GM13977 (cell line): ENCODE measurements at regions not wholly inside any gene's neighbourhood (a gene's known extent, or its start where the extent isn't known, plus 50 kb on each side); places are given as distances from the start of the nearest gene placed in this dataset.

Source experiments
- DNase-seq: peaks from one replicate; pipeline ENCODE4 v3.0.0; 2012; ENCODE audit warnings: low spot score
- in situ Hi-C: fragments of 300-500 bp; cut with MboI; formaldehyde crosslinking; loops from one replicate; pipeline ENCODE4 v1.12.0; 2022; ENCODE audit warnings: low sequenced_read_pairs, low pct_unique_long_range_greater_than_20kb, mixed read lengths, inconsistent platforms; ENCODE audit not compliant: unreplicated experiment
- TF ChIP-seq, protein P1 (sequence below): IDR thresholded peaks from 2 replicates; pipeline ENCODE4 v1.5.1; 2012; ENCODE audit warnings: mild to moderate bottlenecking, control low read depth; ENCODE audit not compliant: insufficient read depth; ENCODE audit errors: extremely low read depth, missing control alignments

DNA sequence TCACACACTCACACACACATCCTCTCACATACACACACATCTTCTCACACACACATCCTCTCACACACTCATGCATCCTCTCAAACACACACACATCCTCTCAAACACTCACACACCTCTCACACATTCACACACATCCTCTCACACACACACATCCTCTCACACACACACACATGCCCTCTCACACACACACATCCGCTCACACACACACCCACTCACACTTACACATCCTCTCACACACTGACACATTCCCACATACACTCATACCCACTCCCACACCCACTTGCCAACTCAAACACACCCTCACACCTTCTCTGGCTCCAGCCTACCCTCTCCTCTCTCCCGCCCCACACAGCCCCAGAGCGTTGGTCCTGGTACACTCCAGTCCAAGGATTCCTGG is 127.9 kb upstream of the SLC30A5 start:
- DNase-seq, result no peak
- TF ChIP-seq, protein P1, sequence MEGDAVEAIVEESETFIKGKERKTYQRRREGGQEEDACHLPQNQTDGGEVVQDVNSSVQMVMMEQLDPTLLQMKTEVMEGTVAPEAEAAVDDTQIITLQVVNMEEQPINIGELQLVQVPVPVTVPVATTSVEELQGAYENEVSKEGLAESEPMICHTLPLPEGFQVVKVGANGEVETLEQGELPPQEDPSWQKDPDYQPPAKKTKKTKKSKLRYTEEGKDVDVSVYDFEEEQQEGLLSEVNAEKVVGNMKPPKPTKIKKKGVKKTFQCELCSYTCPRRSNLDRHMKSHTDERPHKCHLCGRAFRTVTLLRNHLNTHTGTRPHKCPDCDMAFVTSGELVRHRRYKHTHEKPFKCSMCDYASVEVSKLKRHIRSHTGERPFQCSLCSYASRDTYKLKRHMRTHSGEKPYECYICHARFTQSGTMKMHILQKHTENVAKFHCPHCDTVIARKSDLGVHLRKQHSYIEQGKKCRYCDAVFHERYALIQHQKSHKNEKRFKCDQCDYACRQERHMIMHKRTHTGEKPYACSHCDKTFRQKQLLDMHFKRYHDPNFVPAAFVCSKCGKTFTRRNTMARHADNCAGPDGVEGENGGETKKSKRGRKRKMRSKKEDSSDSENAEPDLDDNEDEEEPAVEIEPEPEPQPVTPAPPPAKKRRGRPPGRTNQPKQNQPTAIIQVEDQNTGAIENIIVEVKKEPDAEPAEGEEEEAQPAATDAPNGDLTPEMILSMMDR, result no peak
- in situ Hi-C loops, result no loop called here

DNA sequence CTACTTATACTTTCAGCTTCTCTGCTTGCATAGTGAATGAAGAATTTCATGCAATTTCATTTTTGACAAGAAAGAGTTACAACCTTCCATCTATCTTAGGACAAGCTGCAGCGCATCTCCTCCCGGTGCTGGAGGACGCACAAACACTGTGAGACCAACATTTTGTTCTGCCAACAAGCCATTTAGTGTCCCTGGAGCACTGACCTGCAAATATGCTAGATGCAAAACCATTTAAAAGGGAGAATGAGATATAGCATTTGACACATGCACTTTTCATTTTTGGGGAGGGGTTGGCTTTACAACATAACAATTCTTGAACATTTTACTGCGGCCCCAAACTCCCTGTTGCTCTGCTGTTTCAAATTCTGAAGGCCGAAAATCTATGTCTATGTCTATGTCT is 127.2 kb upstream of the SLC30A5 start:
- TF ChIP-seq, protein P1, result no peak
- in situ Hi-C loops, result no loop called here
- DNase-seq, result no peak

DNA sequence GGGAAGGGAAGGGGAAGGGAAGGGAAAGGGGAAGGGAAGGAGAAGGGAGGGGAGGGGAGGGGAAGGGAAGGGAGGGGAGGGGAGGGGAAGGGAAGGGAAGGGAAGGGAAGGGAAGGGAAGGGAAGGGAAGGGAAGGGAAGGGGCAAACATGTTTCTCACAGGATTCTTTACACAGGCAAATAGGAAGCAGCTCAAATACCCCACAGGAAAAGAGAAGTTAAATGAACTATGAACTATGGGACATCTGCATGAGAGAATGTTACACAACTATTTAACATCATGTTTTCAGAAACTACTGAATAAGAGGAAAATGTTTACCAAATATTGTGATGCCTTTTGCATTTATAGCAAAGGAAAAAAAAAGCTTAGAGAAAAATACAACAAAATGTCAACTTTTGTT is 125.4 kb upstream of the SLC30A5 start:
- in situ Hi-C loops, result no loop called here
- TF ChIP-seq, protein P1, result no peak
- DNase-seq, result no peak

DNA sequence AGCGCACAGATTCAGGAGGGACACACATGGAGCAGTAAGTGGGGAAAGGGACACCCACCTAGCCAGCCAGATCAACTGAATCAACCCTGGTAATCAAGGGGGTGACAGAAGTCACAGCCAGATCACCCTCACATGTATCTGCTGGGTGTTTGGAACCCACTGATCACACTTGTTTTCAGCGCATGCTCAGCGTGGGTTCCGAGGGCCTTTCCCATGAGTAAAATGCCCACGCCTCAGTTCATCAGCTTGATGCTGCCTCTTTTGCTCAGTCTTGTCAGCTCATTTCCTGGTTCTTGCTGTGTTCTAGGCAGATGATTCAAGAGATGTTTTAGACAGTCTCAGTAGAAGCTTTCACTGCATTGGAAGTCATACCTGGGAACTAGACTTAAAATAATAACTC is 123.2 kb upstream of the SLC30A5 start:
- in situ Hi-C loops, result no loop called here
- TF ChIP-seq, protein P1, result no peak
- DNase-seq, result no peak

DNA sequence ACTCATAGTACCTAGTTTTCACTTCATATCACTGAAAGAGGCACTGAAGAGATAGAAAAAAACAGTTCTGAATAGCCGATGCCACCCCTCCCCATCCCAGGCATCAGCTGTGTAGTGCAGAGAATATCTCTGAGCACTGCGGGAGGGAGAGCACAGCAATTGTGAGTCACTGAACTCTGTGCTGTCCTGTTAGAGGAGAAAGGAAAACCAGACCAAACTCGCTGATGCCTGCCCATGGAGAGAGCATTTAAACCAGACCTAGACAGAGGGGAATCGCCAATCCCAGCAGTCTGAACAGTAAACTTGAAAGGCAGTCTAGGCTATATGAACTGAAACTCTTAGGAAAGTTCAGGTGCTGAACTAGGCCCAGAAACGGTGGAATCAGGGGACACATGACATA is 120.1 kb upstream of the SLC30A5 start:
- in situ Hi-C loops, result no loop called here
- TF ChIP-seq, protein P1, result no peak
- DNase-seq, result no peak

DNA sequence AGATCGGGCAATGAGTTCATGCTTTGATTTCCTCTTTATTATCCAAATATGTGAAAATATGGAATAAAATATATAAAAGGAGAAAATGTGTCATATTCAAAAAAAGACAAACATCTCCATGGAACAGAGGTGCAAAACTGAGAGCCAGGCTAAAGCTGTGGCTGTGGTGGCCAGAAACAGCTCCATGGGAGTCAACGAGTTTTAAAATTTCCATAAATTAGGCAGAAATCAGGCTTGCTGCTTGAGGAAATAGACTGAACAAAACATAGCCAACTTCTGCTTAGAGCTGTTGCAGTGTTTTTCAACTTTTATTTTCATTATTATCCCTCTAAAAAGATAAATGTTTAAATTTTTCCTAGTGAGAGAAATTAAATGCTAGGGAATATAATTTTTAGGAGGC is 110.8 kb upstream of the SLC30A5 start:
- TF ChIP-seq, protein P1, result no peak
- no peak for DNase-seq
- in situ Hi-C loops, result no loop called here

DNA sequence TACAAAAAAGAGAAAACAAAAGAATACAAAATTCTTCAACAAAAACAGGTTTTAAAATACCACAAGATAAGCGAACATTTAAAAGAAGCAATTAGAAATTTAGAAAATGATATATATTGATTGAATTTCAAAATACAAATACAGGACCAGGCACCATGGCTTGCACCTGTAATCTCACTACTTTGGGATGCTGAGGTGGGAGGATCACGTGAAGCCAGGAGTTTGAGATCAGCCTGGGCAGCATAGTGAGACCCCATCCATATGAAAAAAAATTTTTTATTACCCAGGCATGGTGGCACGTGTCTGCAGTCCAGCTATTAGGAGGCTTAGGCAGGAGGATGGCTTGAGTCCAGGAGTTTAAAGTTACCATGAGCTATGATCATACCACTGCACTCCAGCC is 109.9 kb upstream of the SLC30A5 start:
- in situ Hi-C loops, result no loop called here
- no peak for DNase-seq
- TF ChIP-seq, protein P1, result no peak
